Aorta (tissue), 5 donors: ENCODE measurements at regions not wholly inside any gene's neighbourhood (a gene's known extent, or its start where the extent isn't known, plus 50 kb on each side); places are given as distances from the start of the nearest gene placed in this dataset.

Experiments used
- ATAC-seq: fragments of 200-7000 bp; cut with Tn5 transposase; one replicate; pipeline ENCODE4 v1.9.1; 2022; ENCODE audit warnings: moderate library complexity; ENCODE audit not compliant: low FRiP score
- DNase-seq, 2 donors: peaks; one replicate each; pipeline ENCODE4 v3.0.0-alpha.2; 2020
- H3K27ac ChIP-seq, 2 donors: one replicate each; pipeline ENCODE4 v1.5.1; 2013; ENCODE audit warnings: low read length in 2 of 2, mild to moderate bottlenecking in 2 of 2, moderate library complexity in 2 of 2, control low read depth in 1 of 2, inconsistent platforms in 1 of 2, low read depth in 1 of 2
- H3K27me3 ChIP-seq, 2 donors: one replicate each; pipeline ENCODE4 v1.6.1; 2013; ENCODE audit warnings: control low read depth in 1 of 2, low read length in 1 of 2, mild to moderate bottlenecking in 1 of 2, moderate library complexity in 1 of 2; ENCODE audit not compliant: insufficient read depth in 2 of 2, control insufficient read depth in 1 of 2
- H3K36me3 ChIP-seq, 2 donors: one replicate each; pipeline ENCODE4 v1.6.1; 2013; ENCODE audit warnings: control low read depth in 1 of 2, low read length in 1 of 2, mild to moderate bottlenecking in 1 of 2; ENCODE audit not compliant: insufficient read depth in 2 of 2, control insufficient read depth in 1 of 2
- H3K4me1 ChIP-seq, 2 donors: one replicate each; pipeline ENCODE4 v1.6.1; 2013; ENCODE audit warnings: low read length in 2 of 2, control low read depth in 1 of 2, mild to moderate bottlenecking in 1 of 2, moderate library complexity in 1 of 2; ENCODE audit not compliant: insufficient read depth in 2 of 2, control insufficient read depth in 1 of 2
- H3K4me3 ChIP-seq, 2 donors: one replicate each; pipeline ENCODE4 v1.5.1; 2013; ENCODE audit warnings: low read length in 2 of 2, control low read depth in 1 of 2, mild to moderate bottlenecking in 1 of 2
- H3K9me3 ChIP-seq: one replicate; pipeline ENCODE4 v1.6.1; 2013; ENCODE audit warnings: mild to moderate bottlenecking, low read length; ENCODE audit not compliant: control insufficient read depth
- WGBS, 2 donors: extraction: QIAGEN DNeasy Blood & Tissue Kit; methylation state at CpG; one replicate each; pipeline ENCODE4 v1.1.7; 2013; 5-methylcytosine and 5-hydroxymethylcytosine counted together
- intact Hi-C, 2 donors: fragments of 100-400 bp; cut with DNase I; formaldehyde crosslinking; loops; one replicate each; pipeline versions ENCODE4 v1.14.2 to v1.15.0; 2022
- donor health status: healthy with polysubstance abuse.
- donor health status: Bipolar disorder and iron deficiency.
- donor health status: DM: no; HTN: no; CAD: no.
- donor health status: DM: no; HTN: no; CAD: no.
- donor health status: DM: yes; HTN: yes; CAD: no.

DNA sequence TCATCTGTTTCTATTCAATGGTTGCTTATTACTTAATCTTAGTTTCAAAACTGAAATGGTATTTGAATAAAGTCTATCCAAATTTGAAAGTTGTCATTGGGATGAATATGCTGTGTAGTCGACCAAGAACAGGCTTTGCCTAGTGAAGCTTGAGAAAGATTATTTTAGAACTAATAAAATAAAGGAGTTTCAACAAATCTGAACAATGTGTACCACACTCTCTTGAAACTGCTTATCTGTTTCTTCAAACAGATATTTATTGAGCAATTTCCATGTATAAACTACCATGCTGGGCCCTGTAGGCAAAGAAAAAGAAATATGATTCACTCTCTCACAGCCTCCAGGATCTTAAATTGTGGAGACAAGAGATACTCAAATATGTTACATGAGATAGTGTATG is 174.4 kb downstream of the OGFRL1 start:
- no peaks in the 10 kb centered on the region for H3K4me1 ChIP-seq
- DNase-seq (no peak), ATAC-seq (no peak)
- no peaks in the 10 kb centered on the region for H3K36me3 ChIP-seq
- no peak overlapping the region for H3K4me3 ChIP-seq
- H3K27ac ChIP-seq, result no peak overlapping the region
- intact Hi-C loops, result no loop called here
- H3K9me3 ChIP-seq, result no peaks in the 10 kb centered on the region
- WGBS, 2 donors, result 43 to 61% methylated on average over 1 of the region's 1 CpG
- H3K27me3 ChIP-seq, result no peaks in the 10 kb centered on the region

DNA sequence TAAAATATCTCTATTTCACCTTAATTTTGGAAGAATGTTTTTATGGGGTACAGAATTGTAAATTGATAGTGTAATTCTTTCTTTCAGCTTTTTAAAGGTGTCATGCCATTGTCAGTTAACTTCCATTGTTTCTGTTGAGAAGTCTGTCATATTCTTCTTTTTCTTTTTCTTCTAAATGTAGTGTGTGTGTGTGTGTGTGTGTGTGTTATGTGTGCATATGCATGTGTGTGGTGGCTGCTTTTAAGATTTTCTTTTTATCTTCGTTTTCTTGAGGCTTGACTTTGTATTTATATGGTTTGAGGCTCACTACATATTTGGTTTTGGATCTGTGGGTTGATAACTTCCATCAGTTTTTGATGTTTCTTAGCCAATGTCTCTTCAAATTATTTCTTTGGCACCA is 176.5 kb downstream of the OGFRL1 start:
- Histone ChIP-seq H3K27ac (no peak overlapping the region), H3K4me1 (no peaks in the 10 kb centered on the region), H3K9me3 (no peaks in the 10 kb centered on the region), H3K27me3 (no peaks in the 10 kb centered on the region), H3K36me3 (no peaks in the 10 kb centered on the region), H3K4me3 (no peak overlapping the region)
- ATAC-seq (no peak), DNase-seq (no peak)
- WGBS, 2 donors, result 48% methylated on average over 1 of the region's 1 CpG
- intact Hi-C loops, result loop anchor here (5.0 kb wide), 2 partner anchors 42 to 43 kb away; no protein-coding TSS in a partner anchor

DNA sequence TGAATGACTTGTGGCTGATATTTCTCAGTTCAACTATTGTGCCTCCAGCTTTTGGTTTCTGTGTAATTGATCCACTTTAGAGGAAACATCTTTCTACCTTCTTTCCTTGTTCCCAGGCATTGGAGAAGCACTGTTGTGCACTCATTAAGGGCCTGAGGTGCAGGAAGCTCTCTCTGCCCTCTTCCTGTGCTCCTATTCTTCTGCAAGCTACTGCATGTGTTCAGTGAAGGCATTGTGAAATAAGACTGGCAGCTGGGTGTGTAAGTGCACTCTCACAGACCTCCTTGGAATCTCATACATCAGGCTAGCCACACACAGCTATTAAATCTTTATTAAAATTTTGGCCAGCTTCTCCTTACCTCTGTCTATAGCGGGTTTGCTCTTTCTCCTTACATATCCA is 177.8 kb downstream of the OGFRL1 start:
- intact Hi-C loops, result loop anchor here (5.0 kb wide), 2 partner anchors 41 to 44 kb away; no protein-coding TSS in a partner anchor
- WGBS, 2 donors, result 99 to 100% methylated on average over 1 of the region's 1 CpG

DNA sequence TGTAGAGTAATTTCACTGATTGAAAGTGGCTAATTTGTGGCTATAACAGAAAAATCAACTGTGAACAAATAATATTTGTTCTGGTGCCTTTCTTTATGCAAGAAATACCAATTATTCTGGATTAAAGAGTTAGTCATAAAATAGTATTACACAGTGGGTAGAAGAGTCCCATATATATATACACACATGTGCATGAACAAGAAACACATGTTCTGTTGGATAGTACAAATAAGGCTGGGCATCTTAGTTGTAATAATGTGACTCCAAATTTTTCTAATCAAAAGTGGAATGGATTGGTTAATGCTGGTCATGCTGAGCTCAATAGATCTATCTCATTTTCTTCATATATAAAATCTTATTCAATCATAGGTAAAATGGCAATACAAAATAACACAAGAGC is 179.4 kb downstream of the OGFRL1 start:
- no peaks in the 10 kb centered on the region for H3K36me3 ChIP-seq
- ATAC-seq (no peak), DNase-seq (no peak)
- H3K27ac ChIP-seq, result no peak overlapping the region
- H3K4me3 ChIP-seq, result no peak overlapping the region
- intact Hi-C loops, result loop anchor here (2.0 to 5.0 kb wide), 3 partner anchors 39 to 47 kb away; no protein-coding TSS in a partner anchor
- H3K27me3 ChIP-seq, result no peaks in the 10 kb centered on the region
- H3K4me1 ChIP-seq, result no peaks in the 10 kb centered on the region
- no peaks in the 10 kb centered on the region for H3K9me3 ChIP-seq

More for the DNA sequence above, 177.8 kb downstream of the OGFRL1 start:
- Histone ChIP-seq H3K9me3 (no peaks in the 10 kb centered on the region), H3K27ac (no peak overlapping the region), H3K4me3 (no peak overlapping the region), H3K27me3 (no peaks in the 10 kb centered on the region), H3K4me1 (no peaks in the 10 kb centered on the region), H3K36me3 (no peaks in the 10 kb centered on the region)
- no peak for ATAC-seq
- no peak for DNase-seq

DNA sequence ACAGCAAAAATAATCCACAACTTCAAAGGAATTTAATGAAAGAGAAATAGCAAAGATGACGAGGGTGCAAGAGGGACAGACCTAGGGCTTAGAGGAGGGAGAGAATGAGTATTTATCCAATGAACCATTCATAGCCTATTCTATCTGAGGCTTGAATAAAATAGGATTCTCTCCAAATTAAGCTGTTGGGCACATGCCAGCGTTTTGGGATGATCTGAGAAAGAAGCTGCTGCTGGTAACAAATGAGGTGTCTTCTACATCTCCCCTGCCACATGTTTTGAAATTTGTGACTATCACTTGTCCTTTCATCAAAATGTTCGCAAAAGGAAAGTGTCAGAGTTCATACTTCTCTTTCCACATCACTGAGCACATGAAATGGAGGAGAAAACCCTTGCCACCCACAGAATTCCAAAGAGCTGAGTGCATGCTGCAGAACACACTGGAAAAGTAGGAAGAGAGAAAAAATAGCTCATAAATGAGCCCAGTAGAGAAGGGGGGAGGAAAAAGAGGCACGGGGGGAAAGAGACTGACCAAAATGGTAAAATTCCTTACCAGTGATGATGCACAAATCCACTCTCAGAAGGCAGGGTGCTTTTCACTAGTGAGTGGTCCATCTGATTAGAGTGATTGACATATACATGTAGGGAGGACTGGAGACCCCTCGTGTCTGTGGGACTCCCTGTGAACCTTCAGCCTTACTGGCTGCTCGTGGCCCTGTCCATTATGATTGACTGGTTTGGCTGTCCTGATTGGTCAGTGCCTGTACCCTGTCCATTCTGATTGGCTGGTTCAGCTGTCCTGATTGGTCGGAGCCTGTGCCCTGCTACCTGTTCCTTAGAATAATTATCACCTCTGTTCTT is 180.5 kb downstream of the OGFRL1 start:
- no peak for DNase-seq
- intact Hi-C loops, result loop anchor here (2.0 to 5.0 kb wide), 3 partner anchors 38 to 48 kb away; no protein-coding TSS in a partner anchor
- peak; percentile 77 for ATAC-seq
- Histone ChIP-seq H3K4me3 (peak overlapping the region; percentile 36 to 48), H3K4me1 (no peaks in the 10 kb centered on the region), H3K36me3 (no peaks in the 10 kb centered on the region), H3K9me3 (no peaks in the 10 kb centered on the region), H3K27me3 (no peaks in the 10 kb centered on the region), H3K27ac (peak overlapping the region; percentile 70 to 99)
- 27 to 30% methylated on average over 7 of the region's 7 CpGs for WGBS, 2 donors

DNA sequence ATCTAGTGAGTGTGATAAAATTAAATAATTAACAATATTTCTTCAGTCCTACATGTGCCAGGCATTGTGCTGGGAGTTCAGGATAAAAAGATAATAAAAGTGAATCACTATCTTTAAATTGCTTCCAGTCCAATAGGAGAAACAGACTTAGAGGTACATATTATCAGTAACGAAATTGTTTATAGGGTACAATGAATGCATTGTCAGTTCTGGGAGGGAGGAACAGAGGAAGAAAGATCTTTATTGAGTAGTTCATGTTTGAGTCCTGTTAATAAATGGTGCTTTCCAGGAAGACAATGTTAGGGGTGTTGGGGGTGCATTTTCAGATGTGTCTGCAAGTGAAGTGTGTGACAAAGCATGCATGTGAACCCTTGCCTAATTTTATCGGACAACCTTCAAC is 183.1 kb downstream of the OGFRL1 start:
- DNase-seq (no peak), ATAC-seq (no peak)
- Histone ChIP-seq H3K36me3 (no peaks in the 10 kb centered on the region), H3K27me3 (no peaks in the 10 kb centered on the region), H3K4me1 (no peaks in the 10 kb centered on the region), H3K4me3 (no peak overlapping the region), H3K9me3 (no peaks in the 10 kb centered on the region), H3K27ac (no peak overlapping the region)
- 91 to 98% methylated on average over 2 of the region's 2 CpGs for WGBS, 2 donors
- intact Hi-C loops, result no loop called here

DNA sequence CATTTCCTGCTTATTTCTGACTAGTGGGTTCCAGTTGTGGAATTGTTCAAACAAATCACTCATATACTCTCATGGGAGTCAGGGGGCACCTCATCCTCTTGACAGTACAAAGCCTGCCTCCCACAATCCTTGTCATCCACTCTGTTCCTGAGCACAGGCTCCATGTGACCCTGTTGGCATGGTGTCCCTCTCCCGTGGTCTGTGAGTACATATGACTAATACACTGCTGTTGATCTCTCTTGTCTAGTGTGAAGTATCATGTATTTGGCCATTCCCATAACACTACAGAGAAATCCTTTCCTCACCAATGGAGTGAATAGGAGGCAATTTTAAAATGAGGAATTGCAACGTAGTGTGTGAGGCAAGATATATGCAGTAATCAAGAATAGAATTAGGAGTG is 185.3 kb downstream of the OGFRL1 start:
- intact Hi-C loops, result no loop called here
- DNase-seq (peak; percentile 79 to 83), ATAC-seq (peak; percentile 70)
- no peaks in the 10 kb centered on the region for H3K27me3 ChIP-seq
- H3K36me3 ChIP-seq, result no peaks in the 10 kb centered on the region
- H3K9me3 ChIP-seq, result no peaks in the 10 kb centered on the region
- no peak overlapping the region for H3K27ac ChIP-seq
- H3K4me1 ChIP-seq, result peaks cover 0 to 6% of the 10 kb centered on the region in 2 donors
- H3K4me3 ChIP-seq, result no peak overlapping the region
- WGBS, 2 donors, result 44% methylated on average over 2 of the region's 2 CpGs

DNA sequence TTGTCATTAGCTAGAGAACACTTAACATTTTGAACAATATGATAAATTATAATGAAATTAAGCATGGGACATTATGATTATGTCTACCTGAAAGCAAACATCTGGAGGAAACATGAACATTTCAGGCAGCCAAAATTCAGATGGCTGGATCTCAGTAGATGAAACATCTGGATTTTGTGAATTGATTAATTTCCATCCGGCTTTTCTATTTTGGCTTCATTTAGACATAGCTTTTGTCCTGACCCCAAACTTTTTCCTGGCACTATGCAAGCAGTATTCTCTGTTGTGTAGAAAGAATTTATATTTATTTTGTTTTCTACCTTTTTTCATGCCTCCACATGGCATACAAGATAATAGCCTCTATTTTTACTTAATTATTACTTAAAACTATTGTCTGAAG is 186.3 kb downstream of the OGFRL1 start:
- H3K27me3 ChIP-seq, result no peaks in the 10 kb centered on the region
- H3K9me3 ChIP-seq, result no peaks in the 10 kb centered on the region
- intact Hi-C loops, result no loop called here
- no peak overlapping the region for H3K27ac ChIP-seq
- H3K36me3 ChIP-seq, result no peaks in the 10 kb centered on the region
- no peak for DNase-seq
- no peak for ATAC-seq
- peaks cover 0 to 9% of the 10 kb centered on the region in 2 donors for H3K4me1 ChIP-seq
- WGBS, 2 donors, result 70 to 78% methylated on average over 1 of the region's 1 CpG
- H3K4me3 ChIP-seq, result no peak overlapping the region

DNA sequence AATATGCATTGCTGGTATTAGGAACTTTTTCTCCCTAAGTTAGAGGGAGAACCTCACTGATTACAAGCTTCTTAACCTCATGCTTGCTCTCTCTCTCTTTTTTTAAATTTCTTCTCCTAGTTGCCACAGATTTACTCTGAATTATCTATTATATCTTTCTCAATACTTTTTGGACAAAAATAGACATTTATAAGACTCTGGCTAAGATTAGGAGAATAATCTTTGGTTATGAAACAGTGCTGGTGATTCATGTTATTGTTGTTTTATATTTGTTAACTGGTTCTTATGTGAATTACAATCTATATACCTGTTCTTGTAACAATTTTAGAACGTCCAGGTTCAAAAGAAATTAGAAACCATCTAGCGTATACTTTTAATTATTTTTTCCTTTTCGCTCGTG is 187.8 kb downstream of the OGFRL1 start:
- ATAC-seq, result no peak
- Histone ChIP-seq H3K36me3 (no peaks in the 10 kb centered on the region), H3K4me3 (no peak overlapping the region), H3K27me3 (no peaks in the 10 kb centered on the region), H3K27ac (no peak overlapping the region), H3K4me1 (peaks cover 0 to 9% of the 10 kb centered on the region in 2 donors), H3K9me3 (no peaks in the 10 kb centered on the region)
- no peak for DNase-seq
- intact Hi-C loops, result no loop called here
- WGBS, 2 donors, result 67 to 81% methylated on average over 4 of the region's 4 CpGs
